Spleen (tissue), 11 donors: ENCODE measurements at regions not wholly inside any gene's neighbourhood (a gene's known extent, or its start where the extent isn't known, plus 50 kb on each side); places are given as distances from the start of the nearest gene placed in this dataset.

Experiments
- DNase-seq: peaks from one replicate; pipeline ENCODE4 v3.0.0-alpha.2; 2020
- H3K27ac ChIP-seq, 8 donors: fragments of 200-600 bp; sonication (generic) in 7 of 8; 1 replicate in 4 of 8; 2 replicates in 4 of 8; pipeline versions ENCODE4 v1.5.0 to v1.8.0; 2016 to 2021; ENCODE audit warnings: inconsistent platforms in 4 of 8, mild to moderate bottlenecking in 4 of 8, moderate library complexity in 1 of 8
- H3K27me3 ChIP-seq, 7 donors: fragments of 200-600 bp; sonication (generic) in 6 of 7; replicated peaks in 1 of 7; 1 replicate in 4 of 7; 2 replicates in 3 of 7; pipeline versions ENCODE4 v1.5.0 to v1.8.0; 2016 to 2021; ENCODE audit warnings: inconsistent platforms in 3 of 7, mild to moderate bottlenecking in 1 of 7
- H3K36me3 ChIP-seq, 6 donors: fragments of 200-600 bp; sonication (generic) in 5 of 6; 1 replicate in 4 of 6; 2 replicates in 2 of 6; pipeline versions ENCODE4 v1.5.0 to v1.8.0; 2016 to 2021; ENCODE audit warnings: inconsistent platforms in 2 of 6
- H3K4me1 ChIP-seq, 6 donors: fragments of 200-600 bp; sonication (generic) in 5 of 6; 1 replicate in 3 of 6; 2 replicates in 3 of 6; pipeline versions ENCODE4 v1.5.0 to v1.8.0; 2016 to 2021; ENCODE audit warnings: inconsistent platforms in 3 of 6
- H3K4me3 ChIP-seq, 8 donors: fragments of 200-600 bp; sonication (generic) in 7 of 8; 1 replicate in 4 of 8; 2 replicates in 4 of 8; pipeline versions ENCODE4 v1.5.0 to v1.8.0; 2016 to 2021; ENCODE audit warnings: inconsistent platforms in 4 of 8, mild to moderate bottlenecking in 4 of 8, moderate library complexity in 2 of 8
- H3K9me3 ChIP-seq, 8 donors: fragments of 200-600 bp; sonication (generic) in 7 of 8; 1 replicate in 4 of 8; 2 replicates in 4 of 8; pipeline versions ENCODE4 v1.5.0 to v1.8.0; 2016 to 2021; ENCODE audit warnings: inconsistent platforms in 4 of 8
- CTCF ChIP-seq, 11 experiments: fragments of 200-600 bp in 7 of 11; fragments of 450-650 bp in 4 of 11; sonication (generic) in 4 of 11; IDR thresholded peaks in 8 of 11; conservative IDR thresholded peaks in 3 of 11; 1 replicate in 7 of 11; 2 replicates in 4 of 11; pipeline versions ENCODE4 v1.4.0 to v1.8.0; 2016 to 2021; ENCODE audit warnings: antibody characterized with exemption in 11 of 11, inconsistent platforms in 4 of 11, mild to moderate bottlenecking in 1 of 11
- POLR2A ChIP-seq, 3 donors: fragments of 450-650 bp; IDR thresholded peaks; one replicate each; pipeline ENCODE4 v1.5.1; 2017; ENCODE audit warnings: antibody characterized with exemption in 3 of 3, mild to moderate bottlenecking in 1 of 3
- POLR2AphosphoS5 ChIP-seq, 3 donors: sonication (generic); formaldehyde crosslinking; IDR thresholded peaks; one replicate each; pipeline ENCODE4 v1.5.1; 2017; ENCODE audit warnings: antibody characterized with exemption in 3 of 3
- WGBS, 5 donors: extraction: QIAGEN DNeasy Blood & Tissue Kit in 3 of 5; methylation state at CpG; one replicate each; pipeline versions ENCODE4 v1.1.5 to v1.1.7; 2013 to 2018; 5-methylcytosine and 5-hydroxymethylcytosine counted together
- intact Hi-C: fragments of 100-400 bp; cut with DNase I; formaldehyde crosslinking; loops from one replicate; pipeline ENCODE4 v1.15.0; 2023; ENCODE audit warnings: low total_unique reads
- donor health status: healthy with polysubstance abuse.
- donor health status: DM: no; HTN: no; CAD: no; lungs with moderate emphysema.
- donor health status: DM: no; HTN: no; CAD: no.
- donor health status: Bipolar disorder and iron deficiency.
- donor health status: healthy.
- donor health status: DM: no; HTN: no; CAD: no.
- donor health status: DM: yes; HTN: yes; CAD: no.

- DNase-seq, result no peak
- Histone ChIP-seq H3K36me3 (no peaks in the 10 kb centered on the region), H3K9me3 (no peaks in the 10 kb centered on the region), H3K27ac (no peak overlapping the region), H3K4me3 (no peak overlapping the region), H3K4me1 (no peaks in the 10 kb centered on the region), H3K27me3 (no peaks in the 10 kb centered on the region)
- intact Hi-C loops, result no loop called here
- TF ChIP-seq POLR2AphosphoS5 (IDR thresholded peaks at IDR 0.05) (no peak), POLR2A (IDR thresholded peaks at IDR 0.05) (no peak), CTCF (IDR thresholded peaks at IDR 0.05 in 8 of 11, conservative IDR thresholded peaks at IDR 0.05 in 3 of 11) (no peak)
- 54 to 77% (median 62%) methylated on average over 2 of the region's 2 CpGs for WGBS, 5 donors
These were observed 349.1 kb upstream of the NEGR1 start for GRCh38 chr1:72631449-72631848.

GRCh38 chr1:72623299-72623708 is 341.0 kb upstream of the NEGR1 start:
- intact Hi-C loops, result no loop called here
- 15 to 29% (median 21%) methylated on average over 4 of the region's 4 CpGs for WGBS, 5 donors
- H3K36me3 ChIP-seq, result no peaks in the 10 kb centered on the region
- no peak overlapping the region for H3K27ac ChIP-seq
- DNase-seq, result no peak
- no peaks in the 10 kb centered on the region for H3K9me3 ChIP-seq
- TF ChIP-seq POLR2AphosphoS5 (IDR thresholded peaks at IDR 0.05) (no peak), POLR2A (IDR thresholded peaks at IDR 0.05) (no peak), CTCF (IDR thresholded peaks at IDR 0.05 in 8 of 11, conservative IDR thresholded peaks at IDR 0.05 in 3 of 11) (peak in 6 of 11 experiments; percentile 20 to 46 (median 25))
- H3K27me3 ChIP-seq, result no peaks in the 10 kb centered on the region
- H3K4me3 ChIP-seq, result peak overlapping the region in 1 of 8 donors; percentile 48
- peaks cover 0 to 7% (median 0%) of the 10 kb centered on the region in 6 donors for H3K4me1 ChIP-seq

- intact Hi-C loops, result no loop called here
- TF ChIP-seq POLR2AphosphoS5 (IDR thresholded peaks at IDR 0.05), result no peak
- no peak for TF ChIP-seq POLR2A (IDR thresholded peaks at IDR 0.05)
- TF ChIP-seq CTCF (IDR thresholded peaks at IDR 0.05 in 8 of 11, conservative IDR thresholded peaks at IDR 0.05 in 3 of 11), result no peak
- Histone ChIP-seq H3K4me1 (peaks cover 0 to 7% (median 0%) of the 10 kb centered on the region in 6 donors), H3K4me3 (no peak overlapping the region), H3K9me3 (no peaks in the 10 kb centered on the region), H3K36me3 (no peaks in the 10 kb centered on the region), H3K27me3 (no peaks in the 10 kb centered on the region), H3K27ac (no peak overlapping the region)
- 54 to 74% (median 66%) methylated on average over 2 of the region's 2 CpGs for WGBS, 5 donors
- no peak for DNase-seq
These were observed 338.1 kb upstream of the NEGR1 start for GRCh38 chr1:72620453-72620852.

GRCh38 chr1:72606216-72606810 is 324.0 kb upstream of the NEGR1 start:
- Histone ChIP-seq H3K4me3 (no peak overlapping the region), H3K36me3 (no peaks in the 10 kb centered on the region), H3K27ac (no peak overlapping the region), H3K4me1 (no peaks in the 10 kb centered on the region), H3K9me3 (no peaks in the 10 kb centered on the region), H3K27me3 (no peaks in the 10 kb centered on the region)
- no peak for DNase-seq
- intact Hi-C loops, result no loop called here
- TF ChIP-seq CTCF (IDR thresholded peaks at IDR 0.05 in 8 of 11, conservative IDR thresholded peaks at IDR 0.05 in 3 of 11), result no peak
- no peak for TF ChIP-seq POLR2A (IDR thresholded peaks at IDR 0.05)
- TF ChIP-seq POLR2AphosphoS5 (IDR thresholded peaks at IDR 0.05), result no peak
- 32 to 46% (median 39%) methylated on average over 3 of the region's 3 CpGs for WGBS, 5 donors
